ENCODE measurements at regions not wholly inside any gene's neighbourhood (a gene's known extent, or its start where the extent isn't known, plus 50 kb on each side); places are given as distances from the start of the nearest gene placed in this dataset.
"Not testable (repeated sequence)": the region's sequence is repeated elsewhere in the genome, so short reads cannot be mapped to it uniquely, and the experiment has no call there.

DNA sequence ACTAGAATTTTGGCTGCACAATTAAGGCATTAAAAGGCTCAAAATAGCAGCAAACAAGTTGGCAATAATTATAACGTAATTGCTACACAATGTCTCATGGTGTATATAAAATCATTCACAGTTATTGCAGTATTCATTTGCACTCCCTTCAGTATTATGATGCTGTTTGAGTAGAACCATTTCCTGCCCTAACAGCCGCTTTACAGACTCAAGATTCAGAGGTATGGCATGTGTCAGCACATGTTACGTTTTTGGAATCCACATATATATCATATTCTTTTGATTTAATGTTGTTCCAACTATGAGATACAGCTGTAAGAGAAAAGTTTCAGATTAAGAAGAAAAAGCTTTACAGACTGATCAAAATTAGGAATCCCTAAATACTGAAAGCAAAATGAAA lies 56.3 kb upstream of the NCKAP5 start:
- no peak for DNase-seq

DNA sequence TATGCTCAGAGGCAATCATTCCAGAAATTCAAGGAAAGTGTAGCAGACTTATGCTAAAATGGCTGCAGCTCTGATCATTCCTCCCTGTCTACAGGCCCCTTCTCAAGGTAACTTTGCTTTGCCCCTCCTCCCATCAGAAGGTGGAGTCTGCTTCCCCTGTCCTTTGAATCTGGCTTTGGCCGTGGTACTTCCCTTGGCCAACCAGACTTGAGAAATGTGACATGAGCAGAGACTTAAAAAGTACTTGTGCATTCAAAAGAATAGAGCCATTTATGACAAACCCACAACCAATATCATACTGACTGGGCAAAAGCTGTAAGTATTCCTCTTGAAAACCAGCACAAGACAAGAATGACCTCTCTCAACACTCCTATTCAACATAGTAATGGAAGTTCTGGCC lies 59.5 kb upstream of the NCKAP5 start:
- DNase-seq: no peak

DNA sequence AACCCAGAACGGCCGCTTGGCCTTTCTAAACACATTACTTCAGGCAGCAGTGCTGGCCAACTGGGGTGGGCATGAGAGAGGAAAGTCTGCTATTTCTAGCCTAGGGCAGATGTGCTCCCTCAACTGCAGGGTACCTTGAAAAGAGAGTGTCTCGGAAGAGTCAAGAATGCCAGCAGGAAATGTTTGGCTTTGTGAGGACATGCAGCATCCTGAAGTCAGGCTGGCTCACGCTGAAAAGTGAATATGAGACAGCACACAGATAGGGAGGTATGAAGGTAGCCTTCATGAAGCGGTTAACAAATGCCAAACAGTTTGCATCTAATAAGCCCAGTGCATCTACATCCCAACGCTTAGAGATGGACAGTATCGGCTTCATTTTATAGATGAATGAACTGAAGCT lies 65.0 kb upstream of the NCKAP5 start:
- DNase-seq: no peak

DNA sequence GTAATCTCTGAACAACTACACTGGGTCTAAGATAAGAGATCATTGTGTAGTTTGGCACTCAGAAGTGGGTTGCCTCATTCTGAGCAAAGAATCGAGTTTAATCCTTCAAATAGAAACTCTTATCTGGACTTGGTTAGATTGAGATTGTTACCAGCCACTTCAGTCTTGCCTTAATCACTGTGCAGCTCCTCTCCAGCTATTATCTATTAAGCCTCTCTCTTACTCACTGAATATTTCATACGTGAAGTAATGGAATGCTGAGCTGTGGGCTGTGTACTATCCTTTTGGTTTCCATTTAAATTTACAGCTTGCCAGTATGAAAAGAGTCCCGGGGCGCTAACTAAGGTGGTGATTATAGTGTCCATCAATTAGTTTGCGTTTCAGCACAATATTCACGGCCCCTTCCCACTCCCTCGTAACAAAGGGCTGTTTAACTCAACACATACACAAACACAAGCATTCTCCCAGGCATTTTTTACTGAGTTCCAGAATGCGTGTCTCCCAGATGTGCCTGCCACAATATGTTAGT lies 65.7 kb upstream of the NCKAP5 start:
- no peak for DNase-seq

DNA sequence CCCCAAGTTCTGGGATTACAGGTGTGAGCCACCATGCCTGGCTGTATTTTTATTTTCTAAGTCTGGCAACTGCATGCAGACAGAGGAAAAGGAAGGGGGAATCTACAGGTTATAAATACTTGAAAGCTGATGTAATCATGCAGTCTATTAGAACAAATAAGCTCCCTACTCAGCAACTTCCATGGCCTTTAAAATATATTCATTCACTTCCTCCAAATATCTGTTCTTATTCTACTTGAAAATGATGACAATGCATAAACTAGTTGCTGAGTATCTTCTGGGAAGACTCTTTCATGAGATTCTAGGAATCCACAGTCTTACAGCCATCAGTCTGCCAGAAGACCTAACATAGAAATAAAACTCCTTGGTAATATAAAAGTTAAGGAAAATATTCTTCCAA lies 66.9 kb upstream of the NCKAP5 start:
- DNase-seq: no peak

DNA sequence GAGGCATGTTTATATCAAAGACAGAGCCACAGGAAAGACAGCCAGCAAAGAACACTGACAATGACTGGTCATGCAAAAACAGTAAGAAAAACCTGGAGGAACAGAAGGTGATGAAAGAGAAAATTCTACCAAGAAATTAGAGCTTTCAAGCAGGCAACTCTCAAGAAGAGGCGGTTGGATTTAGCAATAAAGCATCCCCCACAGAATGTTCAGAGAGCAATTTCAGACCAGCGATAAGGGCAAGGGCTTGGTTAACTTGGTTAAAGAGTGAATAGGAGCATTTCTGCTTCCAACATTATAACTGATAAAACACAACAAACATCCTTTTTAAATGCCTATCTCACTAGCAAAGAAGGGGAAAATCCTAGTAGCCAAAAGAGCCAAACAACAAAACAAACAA lies 68.0 kb upstream of the NCKAP5 start:
- DNase-seq: no peak

DNA sequence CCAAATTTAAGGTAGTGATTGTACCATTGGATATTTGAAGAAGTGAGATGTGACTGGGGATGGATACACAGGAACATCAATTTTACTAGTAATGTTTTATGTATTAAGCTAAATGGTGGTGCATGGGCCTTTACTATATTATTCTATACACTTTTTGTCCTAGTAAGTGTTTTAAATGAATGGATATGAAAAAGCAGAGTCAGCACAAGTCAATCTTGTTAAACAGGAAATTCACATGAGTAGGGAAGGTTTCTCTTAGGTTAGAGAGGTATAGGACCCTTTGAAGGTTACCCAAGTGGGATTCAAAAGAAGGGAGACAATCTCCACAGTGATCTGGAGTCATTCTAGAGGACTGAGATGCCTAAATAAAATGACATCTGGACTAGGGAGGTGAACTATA lies 71.8 kb upstream of the NCKAP5 start:
- no peak for DNase-seq

DNA sequence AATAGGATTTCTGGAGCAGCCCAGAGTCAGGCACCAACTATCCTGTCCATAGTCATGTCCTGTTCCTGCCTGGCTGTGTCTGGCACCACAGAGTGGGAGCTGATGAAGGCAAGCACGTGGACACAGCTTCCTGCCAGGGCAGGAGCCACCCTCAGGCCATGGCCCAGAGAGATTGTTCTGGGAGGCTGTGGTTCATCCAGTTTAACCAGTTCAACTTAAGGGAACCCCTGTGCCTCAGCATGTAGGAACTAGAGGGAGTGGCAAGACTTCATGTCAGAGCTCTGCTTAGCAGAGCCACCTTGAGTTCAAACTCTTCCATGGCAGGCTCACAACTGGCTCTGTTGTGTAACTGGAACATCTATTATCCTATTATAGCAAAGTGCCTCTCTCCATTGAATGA lies 73.2 kb upstream of the NCKAP5 start:
- no peak for DNase-seq

DNA sequence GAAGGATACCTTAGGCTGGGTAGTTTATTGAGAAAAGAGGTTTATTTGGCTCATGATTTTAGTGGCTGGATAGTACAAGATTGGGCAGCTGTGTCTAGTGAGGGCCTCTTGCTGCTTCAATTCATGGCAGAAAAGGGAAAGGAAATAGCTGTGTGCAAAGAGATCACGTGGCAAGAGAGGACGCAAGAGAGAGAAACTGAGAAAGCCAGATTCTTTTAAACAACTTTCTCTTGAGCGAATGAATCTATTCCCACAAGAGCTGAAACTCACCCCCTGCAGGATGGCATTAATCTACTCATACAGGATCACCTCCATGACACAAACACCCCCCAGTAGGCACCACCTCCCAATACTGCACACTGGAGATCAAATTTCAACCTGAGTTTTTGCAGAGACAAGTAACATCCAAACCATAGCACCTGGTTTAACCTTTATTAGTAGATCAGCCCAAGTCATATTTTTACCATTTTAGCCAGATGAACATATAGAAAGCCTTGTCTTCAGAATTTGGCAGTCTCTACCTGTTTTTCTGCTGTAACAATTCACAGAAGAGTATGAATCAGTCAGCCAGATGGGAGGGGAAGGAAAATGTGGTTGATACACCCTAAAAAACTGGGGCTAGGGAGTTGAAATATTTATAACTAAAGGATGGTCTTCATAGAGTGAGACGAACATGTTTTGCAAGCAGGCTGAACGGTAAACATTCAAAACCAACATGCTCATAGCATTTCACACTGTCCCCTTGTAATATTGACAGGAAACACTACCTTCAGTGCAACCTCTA lies 73.9 kb upstream of the NCKAP5 start:
- no peak for DNase-seq

DNA sequence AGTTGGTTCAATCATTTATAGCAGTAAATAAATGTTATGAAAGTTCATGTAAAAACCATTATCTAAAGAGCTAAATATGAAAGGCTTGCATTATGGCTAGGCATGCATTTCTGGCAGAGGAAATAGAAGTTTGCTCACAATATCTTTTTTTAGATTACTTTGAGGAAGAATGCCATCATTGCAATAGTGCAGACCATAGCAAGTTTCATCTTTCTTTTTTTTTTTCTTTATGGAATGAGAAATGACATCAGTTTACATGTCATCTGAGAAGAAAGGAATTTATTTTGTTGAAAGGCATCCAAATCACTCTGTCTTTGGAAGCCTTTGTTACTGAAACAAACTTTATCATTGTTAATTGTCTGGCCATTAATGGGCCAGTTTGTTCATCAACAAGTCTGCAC lies 74.5 kb upstream of the NCKAP5 start:
- no peak for DNase-seq

DNA sequence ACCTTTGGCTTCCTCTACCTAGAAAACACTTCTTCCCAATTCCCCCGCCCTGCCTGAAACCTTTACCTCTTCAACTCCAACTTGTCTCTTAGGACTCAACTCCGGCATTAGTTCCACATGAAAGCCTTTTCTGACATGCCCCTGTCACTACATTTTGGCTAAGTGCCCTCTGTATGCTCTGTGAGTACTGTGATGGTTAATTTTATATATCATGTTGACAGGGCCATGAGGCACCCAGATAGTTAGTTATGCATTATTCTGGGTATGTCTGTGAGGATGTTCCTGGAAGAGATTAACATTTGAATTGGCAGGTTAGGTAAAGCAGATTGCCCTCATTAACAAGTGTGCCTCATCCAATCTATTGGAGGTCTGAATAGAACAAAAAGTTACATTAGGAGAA lies 75.6 kb upstream of the NCKAP5 start:
- DNase-seq: no peak

DNA sequence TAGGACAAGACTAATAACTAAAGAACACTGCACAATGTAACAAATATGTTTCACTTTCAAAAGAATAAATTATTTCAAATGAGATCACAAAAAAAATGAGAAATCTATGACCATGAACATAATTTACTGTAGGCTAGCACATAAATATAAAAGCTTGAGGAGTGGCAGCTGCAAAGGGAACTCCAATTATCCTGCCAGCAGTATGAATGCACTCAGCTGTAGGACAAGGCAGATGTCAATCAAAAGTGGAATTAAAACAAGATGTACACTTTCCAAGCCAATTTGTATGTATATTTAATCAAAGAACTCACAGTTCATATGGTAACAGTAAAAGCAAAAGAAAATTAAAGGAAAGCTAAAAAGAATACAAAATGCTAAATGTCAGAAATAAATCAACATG lies 76.6 kb upstream of the NCKAP5 start:
- DNase-seq: no peak

DNA sequence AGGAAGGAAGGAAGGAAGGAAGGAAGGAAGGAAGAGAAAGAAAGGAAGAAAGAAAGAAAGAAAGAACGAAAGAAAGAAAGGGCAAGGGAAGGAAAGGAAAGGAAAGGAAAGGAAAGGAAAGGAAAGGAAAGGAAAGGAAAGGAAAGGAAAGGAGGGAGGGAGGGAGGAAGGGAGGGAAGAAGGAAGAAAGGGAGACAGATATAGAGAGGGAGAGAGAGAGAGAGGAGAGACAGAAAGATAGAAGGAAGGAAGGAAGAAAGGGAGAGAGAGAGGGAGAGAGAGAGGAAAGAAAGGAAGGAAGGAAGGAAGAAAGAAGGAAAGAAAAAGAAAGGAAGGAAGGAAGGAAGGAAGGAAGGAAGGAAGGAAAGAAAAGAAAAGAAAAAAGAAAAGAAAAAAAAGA lies 79.1 kb upstream of the NCKAP5 start:
- not testable (repeated sequence) for DNase-seq

DNA sequence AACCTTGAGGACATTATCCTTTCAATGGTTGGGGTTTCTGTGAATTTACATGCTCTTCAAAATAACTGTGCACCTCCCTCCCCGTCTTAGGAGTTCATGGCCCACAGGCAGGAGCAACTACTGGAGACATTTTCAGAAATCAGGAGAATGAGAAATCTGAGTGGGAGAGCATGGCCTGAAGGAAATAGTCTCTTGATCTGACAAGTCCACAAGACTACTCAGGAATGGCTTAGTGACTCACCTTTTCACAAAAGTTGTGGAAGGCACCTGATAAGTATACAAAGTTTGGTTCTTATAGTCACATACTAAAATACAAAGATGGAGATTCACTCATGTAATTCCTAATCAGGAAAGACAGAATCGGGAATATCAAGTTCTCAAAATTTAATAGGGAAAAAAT lies 83.6 kb upstream of the NCKAP5 start:
- no peak for DNase-seq

DNA sequence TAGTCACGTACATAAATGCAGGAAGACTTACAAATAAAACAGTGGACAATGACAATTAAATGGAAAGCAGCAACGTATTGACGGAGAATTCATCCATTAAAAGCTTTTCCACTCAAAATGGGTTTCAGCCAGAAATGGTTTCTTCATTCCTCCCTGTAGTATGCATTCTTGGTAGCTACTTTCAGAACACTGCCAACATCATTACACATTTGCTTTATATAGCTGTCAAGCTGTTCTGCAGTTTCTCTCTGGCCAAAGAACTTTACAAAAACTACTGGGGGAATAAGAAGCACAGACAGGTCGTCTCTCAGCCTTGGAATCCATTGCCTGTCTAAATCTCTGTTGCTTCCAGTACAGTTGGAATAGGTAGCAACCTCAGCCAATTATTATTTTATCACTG lies 84.1 kb upstream of the NCKAP5 start:
- DNase-seq: no peak

DNA sequence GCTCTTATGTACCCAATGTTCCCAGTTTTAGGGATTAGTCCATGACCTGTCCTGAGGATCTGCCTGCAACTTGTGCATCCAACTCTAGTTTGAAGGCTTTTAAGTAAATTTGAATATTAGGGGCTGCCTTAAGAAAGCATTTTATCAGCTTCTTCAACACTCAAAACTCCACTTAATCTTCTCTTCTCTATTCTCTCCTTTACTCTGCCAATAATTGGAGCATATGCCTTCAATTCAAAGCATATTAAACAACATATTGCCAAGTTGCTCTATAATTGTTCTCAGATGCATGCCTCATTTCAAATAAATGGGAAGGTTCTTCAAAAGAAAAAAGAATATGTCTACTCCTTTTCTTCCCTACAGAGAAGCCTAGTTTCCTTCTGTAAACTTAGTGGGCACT lies 84.8 kb upstream of the NCKAP5 start:
- no peak for DNase-seq

DNA sequence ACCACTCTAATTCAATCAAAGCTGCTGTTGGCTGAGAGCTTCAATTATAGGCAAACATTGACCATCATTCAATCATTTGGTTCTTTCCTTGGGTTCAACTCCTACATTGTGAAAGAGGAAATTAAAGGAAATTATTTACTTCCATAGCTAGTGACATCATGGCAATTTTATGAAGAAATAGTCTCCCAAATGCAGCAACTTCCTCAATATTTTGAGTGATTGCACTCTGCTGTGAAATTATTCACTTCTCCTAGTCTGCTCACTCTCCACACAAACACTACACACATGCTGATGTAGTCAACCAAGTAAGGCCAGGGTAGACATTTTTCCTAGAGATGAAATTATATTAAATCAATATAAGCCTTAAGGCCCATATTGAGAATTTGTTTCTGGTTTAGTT lies 86.7 kb upstream of the NCKAP5 start:
- DNase-seq: no peak

DNA sequence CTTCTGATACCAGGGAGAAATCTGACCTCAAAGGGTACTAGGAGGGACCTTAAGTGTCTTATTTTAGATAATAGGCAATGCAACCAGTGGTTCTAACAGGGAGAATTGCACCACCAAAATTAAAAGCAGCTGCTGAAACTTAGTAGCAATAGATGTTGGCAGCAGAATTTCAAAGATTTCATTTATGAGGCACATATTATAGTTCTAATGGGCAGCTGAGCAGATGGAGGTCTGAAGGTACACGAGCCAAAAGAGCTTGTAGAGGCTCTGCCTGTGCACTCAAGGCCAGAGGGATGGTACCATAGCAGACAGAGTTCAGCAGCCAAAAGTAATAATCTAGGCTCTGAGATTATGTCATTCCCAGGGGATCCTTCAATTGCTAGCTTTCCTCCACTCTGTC lies 87.3 kb upstream of the NCKAP5 start:
- DNase-seq: no peak

DNA sequence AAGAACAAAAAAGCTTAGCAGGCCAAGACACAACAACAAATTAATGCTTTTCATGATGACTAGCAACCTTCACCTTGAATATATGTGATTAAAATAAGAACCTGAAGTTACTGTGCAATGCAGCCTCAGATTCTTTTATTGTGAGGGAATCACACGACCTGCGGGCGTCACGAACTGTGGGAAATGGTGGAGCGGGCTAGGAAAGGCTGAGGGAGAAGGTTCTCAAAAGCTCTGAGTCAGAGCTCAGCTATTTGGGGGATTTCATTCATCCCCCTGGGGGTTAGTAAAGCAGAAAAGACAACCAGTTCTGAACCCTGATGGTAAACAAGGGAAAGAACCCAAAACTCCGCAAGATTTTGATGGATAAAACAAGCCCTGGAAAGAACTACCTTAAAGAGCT lies 89.3 kb upstream of the NCKAP5 start:
- no peak for DNase-seq

DNA sequence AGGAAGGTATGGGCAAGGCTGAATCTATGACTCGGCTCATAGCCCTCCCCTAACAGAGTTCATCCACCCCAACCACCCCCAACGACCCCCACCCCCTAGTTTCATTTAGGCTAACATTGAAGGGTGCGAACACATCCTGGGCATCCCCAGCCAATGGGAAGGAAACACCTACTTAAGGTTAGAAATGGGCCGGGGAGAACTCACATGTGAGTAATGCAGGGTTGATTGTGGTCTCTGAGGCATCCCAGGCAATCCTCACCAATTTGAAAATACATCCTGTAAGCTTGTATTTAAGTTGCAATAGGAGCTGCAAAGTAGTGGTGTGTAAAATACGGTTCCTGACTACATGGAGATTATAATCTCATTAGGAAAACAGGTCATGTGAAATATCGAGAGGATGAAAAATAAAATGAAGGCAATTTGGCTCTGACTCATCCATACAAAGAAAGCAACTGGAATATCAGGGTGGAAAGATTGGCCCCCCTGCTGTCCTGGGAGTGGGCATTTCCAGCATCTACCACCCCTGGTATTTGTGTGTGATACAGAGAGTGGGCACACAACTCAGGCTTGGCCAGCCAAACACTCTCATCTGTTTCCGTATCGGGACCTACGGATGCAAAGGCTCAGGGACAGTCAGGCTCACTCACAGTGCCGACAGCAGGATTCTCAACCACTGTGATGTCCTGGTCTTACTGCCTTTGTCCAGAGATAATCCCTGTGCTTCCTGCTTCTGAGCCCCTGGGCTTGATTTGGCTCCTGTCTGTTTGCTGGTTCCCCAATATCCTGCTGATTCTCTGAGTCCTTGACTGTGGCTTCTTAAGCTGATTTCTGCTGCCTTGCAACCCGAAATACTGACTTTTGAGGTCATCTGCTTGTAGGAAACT lies 90.0 kb upstream of the NCKAP5 start:
- DNase-seq: no peak

DNA sequence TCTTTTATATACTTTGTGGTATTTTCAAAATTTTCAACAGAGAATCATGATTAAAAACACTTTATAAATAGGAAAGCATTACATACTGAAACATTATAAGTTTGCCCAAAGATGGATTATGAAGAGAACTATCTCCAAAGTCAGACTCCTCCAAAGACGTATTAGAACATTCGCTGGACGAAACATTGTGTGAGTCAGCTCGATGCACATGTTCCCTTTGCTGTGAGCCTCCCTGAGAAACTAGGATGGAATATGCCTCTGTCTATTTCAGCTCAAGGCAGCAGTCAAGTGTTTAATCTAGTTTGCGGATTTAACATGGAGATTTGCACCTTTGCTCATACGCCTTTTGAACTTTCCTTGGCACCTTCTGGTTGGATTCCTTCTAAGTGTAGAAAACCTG lies 92.2 kb upstream of the NCKAP5 start:
- DNase-seq: no peak

DNA sequence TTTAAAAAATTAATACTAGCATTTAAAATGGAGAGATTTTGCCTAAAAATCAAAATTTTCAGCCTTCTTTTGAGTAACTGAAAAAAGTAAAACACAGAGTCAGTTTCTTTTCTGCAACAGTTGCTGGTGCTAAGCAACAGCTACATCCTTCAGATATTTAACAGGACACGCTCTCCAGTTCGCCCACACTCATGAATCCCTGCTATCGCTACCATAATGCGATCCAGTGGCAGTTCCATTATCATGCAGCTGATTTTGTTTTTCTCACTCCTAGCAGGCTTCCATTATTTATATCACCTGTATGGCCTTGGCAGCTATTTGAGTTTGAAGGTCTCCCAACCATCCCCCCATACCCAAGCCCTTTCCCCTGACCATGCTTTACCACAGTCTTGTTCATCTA lies 93.1 kb upstream of the NCKAP5 start:
- no peak for DNase-seq

DNA sequence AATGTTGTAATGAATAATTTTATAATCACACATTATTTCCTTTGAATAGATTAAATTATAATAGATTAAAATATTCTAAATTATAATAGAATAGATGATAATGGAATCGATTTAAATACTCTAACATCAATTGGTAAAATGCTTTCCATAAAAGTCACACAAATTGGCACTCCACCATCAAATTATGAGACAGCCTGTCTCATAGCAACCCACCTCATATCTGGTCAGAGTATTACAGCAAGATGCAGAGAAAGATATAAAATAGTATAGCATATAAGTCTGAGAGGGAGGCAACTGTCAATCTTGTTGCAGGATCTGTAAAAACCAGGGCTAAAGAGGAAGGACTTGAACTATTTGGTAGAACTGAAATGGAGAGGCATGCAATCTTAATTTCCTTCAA lies 98.4 kb upstream of the NCKAP5 start:
- no peak for DNase-seq

DNA sequence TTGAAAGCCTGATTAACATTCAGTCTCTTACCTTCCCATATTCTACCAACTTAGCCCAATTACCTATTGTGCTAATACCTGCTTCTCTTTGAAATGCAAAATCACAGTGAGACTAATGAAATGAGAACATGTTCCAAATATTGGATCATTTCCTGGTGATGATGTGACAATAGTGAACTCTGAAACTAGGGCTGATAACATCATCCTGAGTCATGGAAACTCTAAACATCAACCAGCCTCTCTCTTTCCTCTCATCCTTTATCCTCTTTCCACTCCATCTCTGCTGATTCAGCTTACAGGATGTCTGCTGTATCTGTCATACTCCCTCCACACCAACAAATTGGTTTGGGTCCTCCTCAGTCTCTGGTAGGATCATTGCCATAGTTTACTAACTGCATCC lies 98.8 kb upstream of the NCKAP5 start:
- DNase-seq: no peak

Measured in NCI-H1694 treated with DMSO at 0.1 percent for 48 hours (cell line).